GM12875 (cell line): ENCODE measurements at regions not wholly inside any gene's neighbourhood (a gene's known extent, or its start where the extent isn't known, plus 50 kb on each side); places are given as distances from the start of the nearest gene placed in this dataset.

ENCODE experiments used
- H3K4me3 ChIP-seq: one replicate; pipeline ENCODE4 v1.5.1; 2011; ENCODE audit warnings: low read depth, low read length, control low read depth
- TF ChIP-seq, protein P1 (sequence below): IDR thresholded peaks from 2 replicates; pipeline ENCODE4 v1.5.1; 2011; ENCODE audit warnings: low read depth, mild to moderate bottlenecking, control low read depth, inconsistent platforms, low read length, moderate library complexity, borderline replicate concordance; ENCODE audit not compliant: insufficient read depth

DNA sequence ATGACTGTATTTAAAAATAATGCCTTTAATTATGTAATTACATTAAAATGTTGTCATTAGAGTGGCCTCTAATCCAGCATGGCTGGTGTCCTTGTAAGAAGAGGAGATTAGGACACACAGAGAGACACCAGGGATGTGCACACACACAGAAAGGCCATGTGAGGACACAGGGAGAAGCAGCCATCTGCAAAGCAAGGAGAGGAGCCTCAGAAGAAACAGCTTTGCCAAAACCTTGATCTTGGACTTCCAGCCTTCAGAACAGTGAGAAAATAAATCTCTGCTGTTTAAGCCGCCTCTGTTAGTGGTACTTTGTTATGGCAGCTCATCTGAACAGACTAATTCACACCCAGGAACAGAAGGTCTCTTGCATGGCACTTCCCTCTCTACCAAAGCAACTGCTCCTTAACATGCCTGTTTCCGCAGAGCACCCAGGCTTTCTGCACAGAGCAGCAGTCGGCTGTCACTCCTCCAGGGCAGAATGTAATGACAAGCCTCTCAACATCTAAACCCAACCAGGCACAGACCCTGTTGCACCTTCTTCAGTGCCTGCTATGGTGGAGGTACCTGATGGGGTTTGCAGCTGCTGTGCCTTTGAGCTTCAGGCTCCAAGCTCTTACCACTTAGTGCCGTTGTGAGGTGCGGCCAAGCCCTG lies 377.7 kb downstream of the TDRD15 start:
- H3K4me3 ChIP-seq = no peak overlapping the region
- TF ChIP-seq, protein P1, sequence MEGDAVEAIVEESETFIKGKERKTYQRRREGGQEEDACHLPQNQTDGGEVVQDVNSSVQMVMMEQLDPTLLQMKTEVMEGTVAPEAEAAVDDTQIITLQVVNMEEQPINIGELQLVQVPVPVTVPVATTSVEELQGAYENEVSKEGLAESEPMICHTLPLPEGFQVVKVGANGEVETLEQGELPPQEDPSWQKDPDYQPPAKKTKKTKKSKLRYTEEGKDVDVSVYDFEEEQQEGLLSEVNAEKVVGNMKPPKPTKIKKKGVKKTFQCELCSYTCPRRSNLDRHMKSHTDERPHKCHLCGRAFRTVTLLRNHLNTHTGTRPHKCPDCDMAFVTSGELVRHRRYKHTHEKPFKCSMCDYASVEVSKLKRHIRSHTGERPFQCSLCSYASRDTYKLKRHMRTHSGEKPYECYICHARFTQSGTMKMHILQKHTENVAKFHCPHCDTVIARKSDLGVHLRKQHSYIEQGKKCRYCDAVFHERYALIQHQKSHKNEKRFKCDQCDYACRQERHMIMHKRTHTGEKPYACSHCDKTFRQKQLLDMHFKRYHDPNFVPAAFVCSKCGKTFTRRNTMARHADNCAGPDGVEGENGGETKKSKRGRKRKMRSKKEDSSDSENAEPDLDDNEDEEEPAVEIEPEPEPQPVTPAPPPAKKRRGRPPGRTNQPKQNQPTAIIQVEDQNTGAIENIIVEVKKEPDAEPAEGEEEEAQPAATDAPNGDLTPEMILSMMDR = no peak

DNA sequence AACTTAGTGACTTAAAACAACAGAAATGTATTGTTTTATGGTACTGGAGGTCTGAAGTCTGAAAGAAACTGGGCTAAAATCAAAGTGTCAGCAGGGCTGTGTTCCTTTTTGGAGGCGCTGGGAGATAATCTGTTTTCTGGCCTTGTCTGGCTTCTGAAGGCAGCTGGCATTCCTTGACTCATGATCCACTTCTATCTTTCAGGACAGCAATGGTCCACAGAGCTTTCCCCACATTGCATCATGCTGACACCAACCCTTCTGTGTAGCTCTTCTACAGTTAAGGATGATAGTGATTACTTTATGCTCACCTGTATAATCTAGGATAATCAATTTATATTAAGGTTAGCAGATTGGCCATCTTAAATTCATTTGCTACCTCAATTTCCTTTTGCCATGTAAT lies 392.1 kb downstream of the TDRD15 start:
- TF ChIP-seq, protein P1 = no peak
- no peak overlapping the region for H3K4me3 ChIP-seq

DNA sequence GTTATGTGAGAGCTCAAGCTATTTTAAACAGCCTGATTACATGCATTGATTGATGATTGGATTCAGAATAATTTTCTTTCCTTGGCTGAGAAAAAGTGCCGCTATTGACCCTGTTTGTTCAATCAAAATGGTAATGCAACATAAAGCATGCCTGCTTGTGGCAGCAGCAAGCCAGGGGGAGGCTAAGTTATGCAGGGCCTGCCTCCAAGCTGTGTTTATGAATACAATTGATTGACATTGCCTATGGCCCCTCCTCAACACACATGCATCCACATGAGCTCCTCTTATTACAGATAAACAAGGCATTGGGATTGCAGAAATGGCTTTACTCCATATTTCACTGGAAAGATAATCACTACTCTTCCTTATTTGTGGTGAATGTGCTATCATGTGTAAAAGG lies 395.6 kb downstream of the TDRD15 start:
- no peak overlapping the region for H3K4me3 ChIP-seq
- TF ChIP-seq, protein P1 = no peak

DNA sequence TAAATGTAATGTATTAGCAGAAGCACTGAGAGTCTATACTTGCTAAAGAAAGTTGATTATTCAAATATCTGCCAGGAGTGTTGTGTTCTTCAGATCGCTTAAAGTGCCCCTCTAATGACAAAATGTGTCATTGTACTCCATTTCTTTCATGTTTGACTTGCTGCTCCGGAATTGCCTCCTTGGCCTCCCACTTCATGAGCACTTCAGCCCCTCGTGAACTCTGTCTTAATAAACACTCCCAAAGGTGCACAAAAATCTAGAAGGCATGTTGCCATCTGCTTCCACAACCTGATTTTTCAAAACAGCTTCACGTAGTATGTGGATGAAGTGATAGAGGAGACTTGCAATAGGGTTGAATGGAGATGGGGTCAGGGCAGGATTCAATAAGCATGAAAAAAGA lies 396.1 kb downstream of the TDRD15 start:
- no peak overlapping the region for H3K4me3 ChIP-seq
- TF ChIP-seq, protein P1 = no peak

DNA sequence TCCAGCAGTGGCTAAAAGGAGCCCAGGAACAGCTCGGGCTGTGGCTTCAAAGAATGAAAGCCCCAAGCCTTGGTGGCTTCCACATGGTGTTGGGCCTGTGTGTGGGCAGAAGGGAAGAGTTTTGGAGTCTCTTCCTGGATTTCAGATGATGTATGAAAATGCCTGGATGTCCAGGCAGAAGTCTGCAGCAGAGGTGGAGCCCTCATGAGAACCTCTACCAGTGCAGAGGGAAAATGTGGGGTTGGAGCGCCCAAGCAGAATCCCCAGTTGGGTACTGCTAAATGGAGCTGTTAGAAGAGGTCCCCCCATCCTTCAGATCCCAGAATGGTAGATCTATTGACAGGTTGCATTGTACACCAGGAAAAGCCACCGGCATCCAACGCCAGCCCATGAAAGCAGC lies 412.1 kb downstream of the TDRD15 start:
- TF ChIP-seq, protein P1 = no peak
- H3K4me3 ChIP-seq = no peak overlapping the region

DNA sequence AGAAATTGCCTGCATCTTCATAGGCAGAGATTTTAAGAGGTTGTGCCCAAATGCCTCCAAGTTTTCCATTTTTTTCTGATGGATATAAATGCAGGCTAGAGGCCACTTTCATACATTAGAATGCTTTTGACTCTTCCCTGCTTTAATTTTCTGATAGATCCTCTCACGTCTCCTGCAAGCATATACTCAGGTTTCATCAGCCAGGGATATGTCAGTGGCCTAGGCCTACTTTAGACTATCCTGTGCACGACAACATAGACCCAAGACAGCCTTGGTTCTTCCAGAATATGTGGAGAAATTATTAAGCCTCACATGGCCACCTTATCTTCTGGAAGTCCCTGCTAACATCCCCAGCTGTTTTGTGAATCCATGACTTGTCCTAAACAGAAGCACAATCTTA lies 415.9 kb downstream of the TDRD15 start:
- no peak overlapping the region for H3K4me3 ChIP-seq
- TF ChIP-seq, protein P1 = no peak

DNA sequence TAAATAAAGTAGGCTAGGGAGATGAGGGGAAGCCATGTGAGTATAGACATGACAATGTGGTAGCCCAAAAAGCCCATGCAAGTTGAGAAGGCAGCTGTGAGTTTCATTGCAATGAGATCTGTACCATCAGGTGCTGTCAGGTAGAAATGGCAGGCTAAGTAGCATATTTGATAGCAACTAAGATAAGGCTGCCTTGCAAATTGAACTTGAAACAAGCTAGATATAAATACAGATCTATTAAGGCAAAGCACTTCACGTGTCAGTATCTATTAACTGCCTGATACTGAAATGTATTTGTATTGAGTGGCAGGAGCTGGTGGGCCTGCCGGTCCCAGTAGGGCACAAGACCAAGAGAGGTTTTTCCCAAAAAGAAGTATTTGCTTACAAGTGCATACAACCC lies 419.9 kb downstream of the TDRD15 start:
- H3K4me3 ChIP-seq = no peak overlapping the region
- TF ChIP-seq, protein P1 = no peak
